GM23338 (cell line): ENCODE measurements at regions not wholly inside any gene's neighbourhood (a gene's known extent, or its start where the extent isn't known, plus 50 kb on each side); places are given as distances from the start of the nearest gene placed in this dataset.

Source experiments
- ATAC-seq: fragments of 200-7000 bp; cut with Tn5 transposase; 3 replicates; pipeline ENCODE4 v1.9.1; 2020
- DNase-seq: peaks from one replicate; pipeline ENCODE4 v3.0.0-alpha.2; 2015; ENCODE audit warnings: low spot score
- H2AFZ ChIP-seq: fragments of 200-600 bp; sonication (generic); 2 replicates; pipeline ENCODE4 v1.8.0; 2016; ENCODE audit warnings: antibody characterized with exemption, mild to moderate bottlenecking, moderate library complexity
- H3F3A ChIP-seq: fragments of 200-600 bp; sonication (generic); replicated peaks from 2 replicates; pipeline ENCODE4 v1.8.0; 2017; ENCODE audit warnings: antibody characterized with exemption, mixed run types, low read depth
- H3K27ac ChIP-seq: fragments of 200-600 bp; sonication (generic); 2 replicates; pipeline ENCODE4 v1.6.1; 2016; ENCODE audit warnings: low read depth
- H3K27me3 ChIP-seq: fragments of 200-600 bp; sonication (generic); 2 replicates; pipeline ENCODE4 v1.8.0; 2016; ENCODE audit warnings: mild to moderate bottlenecking, mixed run types, moderate library complexity; ENCODE audit not compliant: insufficient read depth
- H3K36me3 ChIP-seq: fragments of 200-600 bp; sonication (generic); 2 replicates; pipeline ENCODE4 v1.8.0; 2016; ENCODE audit warnings: mild to moderate bottlenecking; ENCODE audit not compliant: insufficient read depth
- H3K4me1 ChIP-seq: fragments of 200-600 bp; sonication (generic); 2 replicates; pipeline ENCODE4 v1.8.0; 2016; ENCODE audit warnings: mild to moderate bottlenecking, moderate library complexity; ENCODE audit not compliant: insufficient read depth
- H3K4me2 ChIP-seq: fragments of 200-600 bp; sonication (generic); 2 replicates; pipeline ENCODE4 v1.7.1; 2017; ENCODE audit warnings: mixed run types
- H3K4me3 ChIP-seq: fragments of 200-600 bp; sonication (generic); 2 replicates; pipeline ENCODE4 v1.6.1; 2016; ENCODE audit warnings: mixed run types
- H3K79me2 ChIP-seq: fragments of 200-600 bp; sonication (generic); replicated peaks from 2 replicates; pipeline ENCODE4 v1.8.0; 2017; ENCODE audit warnings: mild to moderate bottlenecking; ENCODE audit not compliant: insufficient read depth
- H3K9me2 ChIP-seq: fragments of 200-600 bp; sonication (generic); 2 replicates; pipeline ENCODE4 v1.8.0; 2017; ENCODE audit not compliant: insufficient read depth
- H4K20me1 ChIP-seq: fragments of 200-600 bp; sonication (generic); replicated peaks from 2 replicates; pipeline ENCODE4 v1.8.0; 2017; ENCODE audit warnings: mild to moderate bottlenecking; ENCODE audit not compliant: insufficient read depth
- H3K27ac Mint-ChIP-seq: 2 replicates; pipeline ENCODE4 v1.8.0; 2020; ENCODE audit warnings: inconsistent platforms, mild to moderate bottlenecking, moderate library complexity, mixed read lengths
- H3K27me3 Mint-ChIP-seq: 3 replicates; pipeline ENCODE4 v1.8.0; 2022; ENCODE audit warnings: low read depth, mild to moderate bottlenecking, moderate library complexity, mixed read lengths, inconsistent platforms; ENCODE audit not compliant: insufficient read depth, poor library complexity
- H3K36me3 Mint-ChIP-seq: 3 replicates; pipeline ENCODE4 v1.8.0; 2021; ENCODE audit warnings: low read depth, mild to moderate bottlenecking, inconsistent platforms, moderate library complexity, mixed read lengths
- H3K4me1 Mint-ChIP-seq: 3 replicates; pipeline ENCODE4 v1.8.0; 2020; ENCODE audit warnings: mild to moderate bottlenecking, inconsistent platforms, mixed read lengths
- H3K4me3 Mint-ChIP-seq: 3 replicates; pipeline ENCODE4 v1.8.0; 2021; ENCODE audit warnings: moderate library complexity, mild to moderate bottlenecking, inconsistent platforms, mixed read lengths
- H3K9me3 Mint-ChIP-seq: 3 replicates; pipeline ENCODE4 v1.8.0; 2020; ENCODE audit warnings: moderate library complexity, mild to moderate bottlenecking, inconsistent platforms, mixed read lengths
- CREB1 ChIP-seq: fragments of 250-450 bp; sonication (Bioruptor Pico); IDR thresholded peaks from 2 replicates; pipeline ENCODE4 v1.5.0; 2020; ENCODE audit warnings: low read depth, mild to moderate bottlenecking, moderate library complexity
- CTCF ChIP-seq, 2 experiments: fragments of 200-600 bp in 1 of 2; sonication (generic) in 1 of 2; conservative IDR thresholded peaks; 2 replicates each; pipeline versions ENCODE4 v1.5.1 to v1.6.1; 2016 to 2017; ENCODE audit warnings: antibody characterized with exemption in 2 of 2, low read depth in 2 of 2, mild to moderate bottlenecking in 2 of 2, moderate library complexity in 1 of 2
- ETS1 ChIP-seq: IDR thresholded peaks from 2 replicates; pipeline ENCODE4 v1.6.1; 2016; ENCODE audit warnings: antibody characterized with exemption
- EZH2 ChIP-seq: fragments of 200-600 bp; sonication (generic); IDR thresholded peaks from one replicate; pipeline ENCODE4 v1.8.0; 2017; ENCODE audit warnings: antibody characterized with exemption, mild to moderate bottlenecking, low read depth; ENCODE audit not compliant: unreplicated experiment
- EZH2phosphoT487 ChIP-seq: fragments of 200-600 bp; sonication (generic); IDR thresholded peaks from one replicate; pipeline ENCODE4 v1.8.1; 2018; ENCODE audit warnings: antibody characterized with exemption; ENCODE audit not compliant: unreplicated experiment
- JUNB ChIP-seq: IDR thresholded peaks from one replicate; pipeline ENCODE4 v1.6.1; 2016; ENCODE audit warnings: antibody characterized with exemption; ENCODE audit not compliant: unreplicated experiment
- NANOG ChIP-seq: IDR thresholded peaks from 2 replicates; pipeline ENCODE4 v1.6.1; 2016; ENCODE audit warnings: antibody characterized with exemption, borderline replicate concordance
- POLR2AphosphoS5 ChIP-seq: IDR thresholded peaks from 2 replicates; pipeline ENCODE4 v1.6.1; 2016; ENCODE audit warnings: antibody characterized with exemption, low read depth
- REST ChIP-seq: IDR thresholded peaks from one replicate; pipeline ENCODE4 v1.6.1; 2018; ENCODE audit warnings: antibody characterized with exemption; ENCODE audit not compliant: unreplicated experiment
- STAT1 ChIP-seq: IDR thresholded peaks from one replicate; pipeline ENCODE4 v1.6.1; 2016; ENCODE audit warnings: antibody characterized with exemption; ENCODE audit not compliant: unreplicated experiment
- ZNF114 ChIP-seq: fragments of 250-450 bp; sonication (Bioruptor Pico); IDR thresholded peaks from 2 replicates; pipeline ENCODE4 v1.5.0; 2020; ENCODE audit warnings: mild to moderate bottlenecking, moderate library complexity
- ZNF331 ChIP-seq: fragments of 250-450 bp; sonication (Bioruptor Pico); IDR thresholded peaks from 2 replicates; pipeline ENCODE4 v1.5.0; 2020; ENCODE audit warnings: low read depth, mild to moderate bottlenecking, moderate library complexity
- ZNF462 ChIP-seq: fragments of 250-450 bp; sonication (Bioruptor Pico); IDR thresholded peaks from 2 replicates; pipeline ENCODE4 v1.5.0; 2020; ENCODE audit warnings: mild to moderate bottlenecking, moderate library complexity

GRCh38 chr9:100698945-100699344, 121.1 kb downstream of the CAVIN4 start:
- Histone ChIP-seq H3K4me3 (no peak overlapping the region), H4K20me1 (no peaks in the 10 kb centered on the region), H3K4me2 (no peak overlapping the region), H3K4me1 (no peaks in the 10 kb centered on the region), H3K9me2 (no peaks in the 10 kb centered on the region), H2AFZ (no peak overlapping the region), H3K36me3 (no peaks in the 10 kb centered on the region), H3K79me2 (no peaks in the 10 kb centered on the region), H3K27me3 (no peaks in the 10 kb centered on the region), H3K27ac (no peak overlapping the region), H3F3A (no peaks in the 10 kb centered on the region)
- ATAC-seq (no peak), DNase-seq (no peak)
- peaks cover 11% of the 10 kb centered on the region for H3K4me1 Mint-ChIP-seq
- no peak for TF ChIP-seq ETS1
- no peak for TF ChIP-seq ZNF114 (CRISPR knock-in tag)
- TF ChIP-seq ZNF331 (CRISPR knock-in tag), result no peak
- no peak for TF ChIP-seq STAT1
- no peak for TF ChIP-seq CTCF (conservative IDR thresholded peaks at IDR 0.05; ENCODE audit: low read depth in 2 of 2)
- no peak for TF ChIP-seq EZH2
- TF ChIP-seq JUNB, result no peak
- TF ChIP-seq ZNF462 (CRISPR knock-in tag), result no peak
- TF ChIP-seq EZH2phosphoT487, result no peak
- TF ChIP-seq NANOG, result no peak
- TF ChIP-seq POLR2AphosphoS5, result no peak
- TF ChIP-seq REST, result no peak
- TF ChIP-seq CREB1 (CRISPR knock-in tag), result no peak
- H3K27ac Mint-ChIP-seq, result no peak overlapping the region
- H3K27me3 Mint-ChIP-seq, result peaks cover 2% of the 10 kb centered on the region
- no peak overlapping the region for H3K4me3 Mint-ChIP-seq
- no peaks in the 10 kb centered on the region; the same call in 2 of the 3 replicates for H3K9me3 Mint-ChIP-seq
- H3K36me3 Mint-ChIP-seq, result no peaks in the 10 kb centered on the region
